Left cardiac atrium (tissue), 4 donors: ENCODE measurements at regions not wholly inside any gene's neighbourhood (a gene's known extent, or its start where the extent isn't known, plus 50 kb on each side); places are given as distances from the start of the nearest gene placed in this dataset.

ENCODE experiments used
- ATAC-seq, 2 donors: fragments of 200-7000 bp; cut with Tn5 transposase; one replicate each; pipeline ENCODE4 v1.9.1; 2020; ENCODE audit warnings: mild to moderate bottlenecking in 2 of 2, moderate library complexity in 2 of 2
- DNase-seq: peaks from one replicate; pipeline ENCODE4 v3.0.0-alpha.2; 2020
- intact Hi-C, 2 donors: fragments of 100-400 bp; cut with DNase I; formaldehyde crosslinking; loops; one replicate each; pipeline versions ENCODE4 v1.14.1 to v1.15.1; 2022 to 2023
- donor health status: DM: no; HTN: yes; CAD: no.
- donor health status: DM: no; HTN: yes; CAD: no; lungs with severe emphysema.
- donor health status: DM: yes; HTN: yes; CAD: no.
- donor health status: Dilated cardiomyopathy.

- ATAC-seq (no peak), DNase-seq (no peak)
- intact Hi-C loops = no loop called here
Measured at GRCh38 chr7:46163246-46163645, 242.2 kb upstream of the IGFBP3 start.

GRCh38 chr7:46162609-46163008 lies 241.5 kb upstream of the IGFBP3 start:
- ATAC-seq (peak; percentile 34 to 84), DNase-seq (no peak)
- intact Hi-C loops = no loop called here

- intact Hi-C loops = no loop called here
- DNase-seq (no peak), ATAC-seq (no peak)
Measured at GRCh38 chr7:46160861-46161260, 239.8 kb upstream of the IGFBP3 start.

GRCh38 chr7:46157931-46158330 lies 236.9 kb upstream of the IGFBP3 start:
- no peak for DNase-seq
- intact Hi-C loops = no loop called here
- ATAC-seq = no peak

- ATAC-seq = no peak
- intact Hi-C loops = no loop called here
- no peak for DNase-seq
Measured at GRCh38 chr7:46157404-46157803, 236.3 kb upstream of the IGFBP3 start.

GRCh38 chr7:46156853-46157252 lies 235.8 kb upstream of the IGFBP3 start:
- no peak for ATAC-seq
- intact Hi-C loops = no loop called here

GRCh38 chr7:46156086-46156485 lies 235.0 kb upstream of the IGFBP3 start:
- ATAC-seq (no peak), DNase-seq (no peak)
- intact Hi-C loops = no loop called here

More at GRCh38 chr7:46156853-46157252, 235.8 kb upstream of the IGFBP3 start:
- DNase-seq = no peak

- ATAC-seq (no peak), DNase-seq (no peak)
- intact Hi-C loops = no loop called here
Measured at GRCh38 chr7:46155367-46155766, 234.3 kb upstream of the IGFBP3 start.

GRCh38 chr7:46153951-46154787 lies 233.1 kb upstream of the IGFBP3 start:
- intact Hi-C loops = no loop called here
- DNase-seq (no peak), ATAC-seq (peak in 1 of 2 donors; percentile 44)

- ATAC-seq (no peak), DNase-seq (no peak)
- intact Hi-C loops = no loop called here
Measured at GRCh38 chr7:46153583-46153950, 232.5 kb upstream of the IGFBP3 start.

- ATAC-seq = no peak
- intact Hi-C loops = no loop called here
Measured at GRCh38 chr7:46152696-46153095, 231.6 kb upstream of the IGFBP3 start.

GRCh38 chr7:46150721-46151120 lies 229.6 kb upstream of the IGFBP3 start:
- no peak for DNase-seq
- no peak for ATAC-seq
- intact Hi-C loops = no loop called here

More at GRCh38 chr7:46152696-46153095, 231.6 kb upstream of the IGFBP3 start:
- no peak for DNase-seq

GRCh38 chr7:46150202-46150601 lies 229.1 kb upstream of the IGFBP3 start:
- ATAC-seq = no peak
- no peak for DNase-seq
- intact Hi-C loops = no loop called here

- intact Hi-C loops = no loop called here
- ATAC-seq (no peak), DNase-seq (no peak)
Measured at GRCh38 chr7:46147871-46148270, 226.8 kb upstream of the IGFBP3 start.

- DNase-seq = peak; percentile 42
- intact Hi-C loops = no loop called here
- peak; percentile 90 to 91 for ATAC-seq
Measured at GRCh38 chr7:46146454-46147255, 225.6 kb upstream of the IGFBP3 start.

- intact Hi-C loops = no loop called here
- DNase-seq = peak; percentile 34
- ATAC-seq = peak; percentile 85 to 90
Measured at GRCh38 chr7:46145412-46145811, 224.3 kb upstream of the IGFBP3 start.

- DNase-seq (no peak), ATAC-seq (no peak)
- intact Hi-C loops = no loop called here
Measured at GRCh38 chr7:46143949-46144917, 223.2 kb upstream of the IGFBP3 start.

GRCh38 chr7:46143421-46143820 lies 222.3 kb upstream of the IGFBP3 start:
- ATAC-seq (no peak), DNase-seq (no peak)
- intact Hi-C loops = no loop called here

GRCh38 chr7:46139079-46139478 lies 218.0 kb upstream of the IGFBP3 start:
- ATAC-seq (no peak), DNase-seq (no peak)
- intact Hi-C loops = no loop called here
